ENCODE measurements at regions not wholly inside any gene's neighbourhood (a gene's known extent, or its start where the extent isn't known, plus 50 kb on each side); places are given as distances from the start of the nearest gene placed in this dataset.

- Histone ChIP-seq H3K79me1 (ENCODE audit: low read length) (no peaks in the 10 kb centered on the region), H3K27me3 (ENCODE audit: insufficient read depth, low read length) (no peaks in the 10 kb centered on the region), H2AFZ (ENCODE audit: insufficient read depth, low read length, poor library complexity) (no peak overlapping the region), H3K4me2 (ENCODE audit: low read length) (no peak overlapping the region), H3K36me3 (ENCODE audit: control insufficient read depth in 1 of 2, insufficient read depth in 2 of 2, low read length in 2 of 2) (no peaks in the 10 kb centered on the region), H3K18ac (ENCODE audit: low read length) (no peak overlapping the region), H3K23ac (ENCODE audit: low read length) (no peak overlapping the region), H2BK12ac (ENCODE audit: low read length) (no peak overlapping the region), H4K8ac (ENCODE audit: low read depth, low read length) (no peak overlapping the region), H3K9me3 (ENCODE audit: insufficient read depth, low read depth, low read length) (no peaks in the 10 kb centered on the region), H3K14ac (ENCODE audit: low read length) (no peak overlapping the region), H3K4ac (ENCODE audit: low read depth, low read length) (no peak overlapping the region), H3K9ac (ENCODE audit: low read length) (no peak overlapping the region), H3K4me1 (ENCODE audit: control insufficient read depth in 1 of 2, insufficient read depth in 2 of 2, low read length in 2 of 2) (no peaks in the 10 kb centered on the region), H2BK120ac (ENCODE audit: insufficient read depth, low read length, poor library complexity) (no peak overlapping the region), H4K12ac (ENCODE audit: low read depth, low read length) (no peak overlapping the region), H4K91ac (ENCODE audit: low read depth, low read length) (no peak overlapping the region), H3K79me2 (ENCODE audit: control insufficient read depth, insufficient read depth, low read length, poor library complexity) (no peaks in the 10 kb centered on the region), H2BK5ac (ENCODE audit: low read depth, low read length, poor library complexity) (no peak overlapping the region), H3K4me3 (ENCODE audit: low read depth, low read length) (no peak overlapping the region), H2AK5ac (ENCODE audit: low read length) (no peak overlapping the region), H3K27ac (ENCODE audit: low read depth, low read length) (no peak overlapping the region)
- DNase-seq, result no peak
- no CpG with 5 or more reads among the region's 3 CpGs for WGBS (ENCODE audit: extremely low coverage, insufficient coverage, insufficient read length)
Measured at GRCh38 chr4:24312261-24312913, 272.0 kb downstream of the DHX15 start.

DNA sequence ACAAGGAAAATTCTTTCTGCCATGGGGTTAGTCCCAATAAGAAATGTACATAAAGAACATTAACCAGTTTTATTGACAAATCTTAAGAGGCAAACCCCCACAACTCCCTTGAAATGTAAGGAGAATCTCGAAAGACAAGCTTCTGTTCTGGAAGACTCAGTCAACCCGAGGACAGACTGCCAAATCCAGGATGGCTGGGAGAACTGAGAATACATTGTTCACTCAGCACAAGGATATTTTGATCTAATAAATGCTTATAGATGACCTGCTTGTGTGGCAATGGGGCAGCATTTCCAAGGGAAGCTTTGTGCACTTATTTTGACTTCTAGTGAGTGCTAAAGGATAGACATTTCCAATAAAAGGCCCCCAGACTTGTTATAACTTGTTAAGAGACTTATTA, 280.4 kb downstream of the DHX15 start:
- H3K18ac ChIP-seq (ENCODE audit: low read length), result no peak overlapping the region
- no peak overlapping the region for H4K91ac ChIP-seq (ENCODE audit: low read depth, low read length)
- no peak overlapping the region for H2BK12ac ChIP-seq (ENCODE audit: low read length)
- no peaks in the 10 kb centered on the region for H3K79me1 ChIP-seq (ENCODE audit: low read length)
- H2BK5ac ChIP-seq (ENCODE audit: low read depth, low read length, poor library complexity), result no peak overlapping the region
- H3K9ac ChIP-seq (ENCODE audit: low read length), result no peak overlapping the region
- no peaks in the 10 kb centered on the region for H3K9me3 ChIP-seq (ENCODE audit: insufficient read depth, low read depth, low read length)
- no CpG with 5 or more reads among the region's 2 CpGs for WGBS (ENCODE audit: extremely low coverage, insufficient coverage, insufficient read length)
- H4K8ac ChIP-seq (ENCODE audit: low read depth, low read length), result no peak overlapping the region
- H4K12ac ChIP-seq (ENCODE audit: low read depth, low read length), result no peak overlapping the region
- H3K4me1 ChIP-seq (ENCODE audit: control insufficient read depth in 1 of 2, insufficient read depth in 2 of 2, low read length in 2 of 2), result no peaks in the 10 kb centered on the region
- no peaks in the 10 kb centered on the region for H3K27me3 ChIP-seq (ENCODE audit: insufficient read depth, low read length)
- H2BK120ac ChIP-seq (ENCODE audit: insufficient read depth, low read length, poor library complexity), result no peak overlapping the region
- H3K14ac ChIP-seq (ENCODE audit: low read length), result no peak overlapping the region
- DNase-seq, result no peak
- no peak overlapping the region for H2AFZ ChIP-seq (ENCODE audit: insufficient read depth, low read length, poor library complexity)
- no peak overlapping the region for H3K4me2 ChIP-seq (ENCODE audit: low read length)
- no peak overlapping the region for H3K23ac ChIP-seq (ENCODE audit: low read length)
- no peaks in the 10 kb centered on the region for H3K36me3 ChIP-seq (ENCODE audit: control insufficient read depth in 1 of 2, insufficient read depth in 2 of 2, low read length in 2 of 2)
- H3K4me3 ChIP-seq (ENCODE audit: low read depth, low read length), result no peak overlapping the region
- H3K4ac ChIP-seq (ENCODE audit: low read depth, low read length), result no peak overlapping the region
- H2AK5ac ChIP-seq (ENCODE audit: low read length), result no peak overlapping the region
- no peak overlapping the region for H3K27ac ChIP-seq (ENCODE audit: low read depth, low read length)
- H3K79me2 ChIP-seq (ENCODE audit: control insufficient read depth, insufficient read depth, low read length, poor library complexity), result no peaks in the 10 kb centered on the region

DNA sequence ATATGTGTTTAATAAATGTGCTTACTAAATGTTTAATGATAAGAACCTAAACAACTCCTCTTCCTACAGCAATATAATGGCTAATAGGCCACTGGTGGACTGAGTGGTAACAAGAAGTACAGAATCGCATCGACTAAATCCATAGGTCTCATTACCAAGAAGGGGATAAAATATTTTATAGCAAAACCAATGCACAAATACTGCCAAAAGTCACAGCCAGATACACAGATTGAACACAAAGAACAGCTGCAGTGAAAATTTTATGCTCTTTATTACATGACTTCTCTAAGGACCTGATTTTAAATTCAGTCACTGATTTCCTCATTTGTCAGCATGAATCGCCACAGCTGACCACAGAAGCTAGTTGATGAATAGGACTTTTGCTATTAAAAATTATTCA, 285.4 kb downstream of the DHX15 start:
- Histone ChIP-seq H3K23ac (ENCODE audit: low read length) (no peak overlapping the region), H4K12ac (ENCODE audit: low read depth, low read length) (no peak overlapping the region), H3K9ac (ENCODE audit: low read length) (no peak overlapping the region), H3K79me1 (ENCODE audit: low read length) (no peaks in the 10 kb centered on the region), H3K27ac (ENCODE audit: low read depth, low read length) (no peak overlapping the region), H3K79me2 (ENCODE audit: control insufficient read depth, insufficient read depth, low read length, poor library complexity) (no peaks in the 10 kb centered on the region), H2AFZ (ENCODE audit: insufficient read depth, low read length, poor library complexity) (no peak overlapping the region), H2BK12ac (ENCODE audit: low read length) (no peak overlapping the region), H3K9me3 (ENCODE audit: insufficient read depth, low read depth, low read length) (no peaks in the 10 kb centered on the region), H2BK5ac (ENCODE audit: low read depth, low read length, poor library complexity) (no peak overlapping the region), H3K4me2 (ENCODE audit: low read length) (no peak overlapping the region), H3K18ac (ENCODE audit: low read length) (no peak overlapping the region), H4K91ac (ENCODE audit: low read depth, low read length) (no peak overlapping the region), H3K4me3 (ENCODE audit: low read depth, low read length) (no peak overlapping the region), H2BK120ac (ENCODE audit: insufficient read depth, low read length, poor library complexity) (no peak overlapping the region), H2AK5ac (ENCODE audit: low read length) (no peak overlapping the region), H3K14ac (ENCODE audit: low read length) (no peak overlapping the region), H3K27me3 (ENCODE audit: insufficient read depth, low read length) (no peaks in the 10 kb centered on the region), H4K8ac (ENCODE audit: low read depth, low read length) (no peak overlapping the region), H3K36me3 (ENCODE audit: control insufficient read depth in 1 of 2, insufficient read depth in 2 of 2, low read length in 2 of 2) (no peaks in the 10 kb centered on the region), H3K4me1 (ENCODE audit: control insufficient read depth in 1 of 2, insufficient read depth in 2 of 2, low read length in 2 of 2) (no peaks in the 10 kb centered on the region), H3K4ac (ENCODE audit: low read depth, low read length) (no peak overlapping the region)
- no peak for DNase-seq
- no CpG with 5 or more reads among the region's 3 CpGs for WGBS (ENCODE audit: extremely low coverage, insufficient coverage, insufficient read length)

- Histone ChIP-seq H2BK12ac (ENCODE audit: low read length) (no peak overlapping the region), H3K27me3 (ENCODE audit: insufficient read depth, low read length) (no peaks in the 10 kb centered on the region), H3K4ac (ENCODE audit: low read depth, low read length) (no peak overlapping the region), H2BK5ac (ENCODE audit: low read depth, low read length, poor library complexity) (no peak overlapping the region), H4K12ac (ENCODE audit: low read depth, low read length) (no peak overlapping the region), H3K18ac (ENCODE audit: low read length) (no peak overlapping the region), H2AK5ac (ENCODE audit: low read length) (no peak overlapping the region), H3K27ac (ENCODE audit: low read depth, low read length) (no peak overlapping the region), H2AFZ (ENCODE audit: insufficient read depth, low read length, poor library complexity) (no peak overlapping the region), H3K23ac (ENCODE audit: low read length) (no peak overlapping the region), H3K9me3 (ENCODE audit: insufficient read depth, low read depth, low read length) (no peaks in the 10 kb centered on the region), H3K4me2 (ENCODE audit: low read length) (no peak overlapping the region), H2BK120ac (ENCODE audit: insufficient read depth, low read length, poor library complexity) (no peak overlapping the region), H3K4me3 (ENCODE audit: low read depth, low read length) (no peak overlapping the region), H3K14ac (ENCODE audit: low read length) (no peak overlapping the region), H3K79me2 (ENCODE audit: control insufficient read depth, insufficient read depth, low read length, poor library complexity) (no peaks in the 10 kb centered on the region), H3K9ac (ENCODE audit: low read length) (no peak overlapping the region), H3K79me1 (ENCODE audit: low read length) (no peaks in the 10 kb centered on the region), H3K4me1 (ENCODE audit: control insufficient read depth in 1 of 2, insufficient read depth in 2 of 2, low read length in 2 of 2) (no peaks in the 10 kb centered on the region), H4K91ac (ENCODE audit: low read depth, low read length) (no peak overlapping the region), H4K8ac (ENCODE audit: low read depth, low read length) (no peak overlapping the region), H3K36me3 (ENCODE audit: control insufficient read depth in 1 of 2, insufficient read depth in 2 of 2, low read length in 2 of 2) (no peaks in the 10 kb centered on the region)
- DNase-seq, result no peak
- WGBS (ENCODE audit: extremely low coverage, insufficient coverage, insufficient read length), result no CpG with 5 or more reads among the region's 3 CpGs
Measured at GRCh38 chr4:24287096-24287495, 297.3 kb downstream of the DHX15 start.
